A549 (cell line): ENCODE measurements at regions not wholly inside any gene's neighbourhood (a gene's known extent, or its start where the extent isn't known, plus 50 kb on each side); places are given as distances from the start of the nearest gene placed in this dataset.

ENCODE experiments used
- ATAC-seq, 2 experiments: fragments of 200-7000 bp in 1 of 2; fragments of >200 bp in 1 of 2; cut with Nextera tagmentation in 1 of 2; cut with Tn5 transposase in 1 of 2; 3 replicates each; pipeline versions ENCODE4 v1.8.0 to v1.9.1; 2018 to 2020; ENCODE audit warnings: mild to moderate bottlenecking in 1 of 2, moderate library complexity in 1 of 2
- CTCF ChIA-PET: fragments of 300-600 bp; sonication (Branson Sonifier 250); formaldehyde crosslinking; extraction: SDS; loops from one replicate; lab custom pipeline; 2021; ENCODE audit warnings: antibody characterized with exemption, inconsistent platforms; lab: Yijun Ruan, JAX
- POLR2A ChIA-PET: fragments of 350-600 bp; formaldehyde crosslinking; extraction: SDS; loops from one replicate; lab custom pipeline; 2021; ENCODE audit warnings: antibody characterized with exemption, inconsistent platforms; lab: Yijun Ruan, JAX
- DNase-seq, 2 experiments: peaks; one replicate each; pipeline versions ENCODE4 v3.0.0 to v3.0.0-alpha.2; 2011 to 2016; ENCODE audit warnings: low read depth in 1 of 2, low spot score in 1 of 2
- FAIRE-seq: peaks from 2 replicates; lab custom pipeline; 2011; peaks lifted over from hg19 to GRCh38; lab: Jason Lieb, UNC
- H3K27ac ChIP-seq, 2 experiments: fragments of >200 bp; sonication (Bioruptor Twin); formaldehyde crosslinking; 3 replicates each; pipeline ENCODE4 v1.5.1; 2016 to 2017
- H3K4me1 ChIP-seq: fragments of >200 bp; sonication (Bioruptor Twin); formaldehyde crosslinking; 3 replicates; pipeline ENCODE4 v1.6.1; 2016
- H3K4me2 ChIP-seq: fragments of >200 bp; sonication (Bioruptor Twin); formaldehyde crosslinking; 3 replicates; pipeline ENCODE4 v1.6.1; 2016
- H3K4me3 ChIP-seq: fragments of >200 bp; sonication (Bioruptor Twin); formaldehyde crosslinking; 3 replicates; pipeline ENCODE4 v1.5.1; 2016
- H3K9me3 ChIP-seq: fragments of >200 bp; sonication (Bioruptor Twin); formaldehyde crosslinking; 3 replicates; pipeline ENCODE4 v1.6.1; 2016
- BCL3 ChIP-seq: fragments of >200 bp; sonication (Bioruptor Twin); formaldehyde crosslinking; IDR thresholded peaks from 3 replicates; pipeline ENCODE4 v1.6.1; 2016
- BHLHE40 ChIP-seq: IDR thresholded peaks from 2 replicates; pipeline ENCODE4 v1.6.1; 2012; ENCODE audit warnings: low read depth, low read length, inconsistent platforms
- CBX2 ChIP-seq: fragments of 200-600 bp; sonication (generic); IDR thresholded peaks from 2 replicates; pipeline ENCODE4 v1.6.1; 2016; ENCODE audit warnings: low read depth, mild to moderate bottlenecking, borderline replicate concordance
- CHD4 ChIP-seq: fragments of 200-600 bp; sonication (generic); IDR thresholded peaks from 2 replicates; pipeline ENCODE4 v1.6.1; 2016; ENCODE audit warnings: antibody characterized with exemption, mild to moderate bottlenecking, borderline replicate concordance
- CTCF ChIP-seq: fragments of >200 bp; sonication (Bioruptor Twin); formaldehyde crosslinking; IDR thresholded peaks from 3 replicates; pipeline ENCODE4 v1.5.1; 2016
- E2F6 ChIP-seq: IDR thresholded peaks from 2 replicates; pipeline ENCODE4 v1.6.1; 2012; ENCODE audit warnings: low read depth, borderline replicate concordance
- EHF ChIP-seq: fragments of 250-450 bp; sonication (Bioruptor Pico); IDR thresholded peaks from 2 replicates; pipeline ENCODE4 v1.5.0; 2020; ENCODE audit warnings: mild to moderate bottlenecking
- ELK1 ChIP-seq: fragments of 150-350 bp; IDR thresholded peaks from 2 replicates; pipeline ENCODE4 v1.6.1; 2014; ENCODE audit warnings: low read depth, mild to moderate bottlenecking, low read length
- EP300 ChIP-seq, 2 experiments: fragments of >200 bp; sonication (Bioruptor Twin); formaldehyde crosslinking; IDR thresholded peaks; 2 replicates in 1 of 2; 3 replicates in 1 of 2; pipeline ENCODE4 v1.6.1; 2016 to 2017
- ESRRA ChIP-seq: fragments of 150-350 bp; IDR thresholded peaks from 2 replicates; pipeline ENCODE4 v1.6.1; 2014; ENCODE audit warnings: mild to moderate bottlenecking, low read length, borderline replicate concordance
- FOSL2 ChIP-seq, 2 experiments: fragments of 450-650 bp in 1 of 2; fragments of >200 bp in 1 of 2; sonication (Bioruptor Twin) in 1 of 2; formaldehyde crosslinking; IDR thresholded peaks; 2 replicates each; pipeline versions ENCODE4 v1.5.0 to v1.6.1; 2016 to 2020; ENCODE audit warnings: mild to moderate bottlenecking in 1 of 2, moderate library complexity in 1 of 2
- HDAC2 ChIP-seq: fragments of 200-600 bp; sonication (generic); IDR thresholded peaks from 2 replicates; pipeline ENCODE4 v1.6.1; 2016
- JUN ChIP-seq, 2 experiments: fragments of >200 bp; sonication (Bioruptor Twin); formaldehyde crosslinking; IDR thresholded peaks; 2 replicates in 1 of 2; 3 replicates in 1 of 2; pipeline ENCODE4 v1.6.1; 2016 to 2017
- MYC ChIP-seq: IDR thresholded peaks from 2 replicates; pipeline ENCODE4 v1.6.1; 2012; ENCODE audit warnings: mild to moderate bottlenecking, inconsistent platforms, low read length, improper control_type of control experiment, borderline replicate concordance
- NFE2L2 ChIP-seq: fragments of 150-350 bp; conservative IDR thresholded peaks from 2 replicates; pipeline ENCODE4 v1.6.1; 2014; ENCODE audit warnings: low read length
- POLR2A ChIP-seq: IDR thresholded peaks from 2 replicates; pipeline ENCODE4 v1.6.1; 2012; ENCODE audit warnings: mild to moderate bottlenecking, low read length
- POLR2AphosphoS2 ChIP-seq: conservative IDR thresholded peaks from 2 replicates; pipeline ENCODE4 v1.6.1; 2012; ENCODE audit warnings: low read length, improper control_type of control experiment, inconsistent platforms
- RARB ChIP-seq: fragments of 250-450 bp; sonication (Bioruptor Pico); IDR thresholded peaks from 2 replicates; pipeline ENCODE4 v1.8.0; 2021; ENCODE audit warnings: mild to moderate bottlenecking, moderate library complexity
- REST ChIP-seq: fragments of 200-600 bp; sonication (generic); IDR thresholded peaks from 2 replicates; pipeline ENCODE4 v1.6.1; 2016; ENCODE audit warnings: antibody characterized with exemption, mild to moderate bottlenecking, moderate library complexity
- TFCP2L1 ChIP-seq: fragments of 250-450 bp; sonication (Bioruptor Pico); IDR thresholded peaks from 2 replicates; pipeline ENCODE4 v1.5.0; 2021; ENCODE audit warnings: mild to moderate bottlenecking
- TP53 ChIP-seq: fragments of 250-450 bp; sonication (Bioruptor Pico); IDR thresholded peaks from 2 replicates; pipeline ENCODE4 v1.5.0; 2021; ENCODE audit warnings: mild to moderate bottlenecking, moderate library complexity
- ZC3H11A ChIP-seq: fragments of 450-650 bp; IDR thresholded peaks from 2 replicates; pipeline ENCODE4 v1.6.1; 2014; ENCODE audit warnings: antibody characterized with exemption, mild to moderate bottlenecking
- WGBS: methylation state at CpG from one replicate; pipeline ENCODE4 v1.1.6; 2017; ENCODE audit errors: missing lambda C conversion rate; 5-methylcytosine and 5-hydroxymethylcytosine counted together

GRCh38 chr13:58998716-58999115 is 1165.0 kb downstream of the DIAPH3 start:
- no peaks in the 10 kb centered on the region for H3K4me1 ChIP-seq
- no peak for DNase-seq
- POLR2A ChIA-PET: no interaction called here
- H3K9me3 ChIP-seq: no peaks in the 10 kb centered on the region
- WGBS: 2% methylated on average over 2 of the region's 2 CpGs
- no peak overlapping the region for H3K27ac ChIP-seq
- no peak for TF ChIP-seq JUN (IDR thresholded peaks at IDR 0.05)
- TF ChIP-seq RARB: no peak
- TF ChIP-seq MYC: no peak
- no peak for TF ChIP-seq HDAC2
- no peak for TF ChIP-seq POLR2A
- no peak for TF ChIP-seq FOSL2 (IDR thresholded peaks at IDR 0.05)
- TF ChIP-seq FOSL2 (CRISPR knock-in tag; IDR thresholded peaks at IDR 0.05): no peak
- no peak for TF ChIP-seq ZC3H11A
- TF ChIP-seq ESRRA: no peak
- TF ChIP-seq POLR2AphosphoS2: no peak
- TF ChIP-seq REST: no peak
- TF ChIP-seq ELK1: no peak
- no peak for TF ChIP-seq TFCP2L1
- TF ChIP-seq, all 56 proteins: peak for 0
- CTCF ChIA-PET: no interaction called here
- Histone ChIP-seq H3K4me3 (no peak overlapping the region), H3K4me2 (no peak overlapping the region)
- ATAC-seq (no peak), FAIRE-seq (no peak)

- no peaks in the 10 kb centered on the region for H3K4me1 ChIP-seq
- FAIRE-seq (no peak), DNase-seq (no peak), ATAC-seq (no peak)
- H3K4me2 ChIP-seq: no peak overlapping the region
- 9% methylated on average over 2 of the region's 2 CpGs for WGBS
- TF ChIP-seq POLR2A (no peak), E2F6 (no peak), ELK1 (no peak), JUN (IDR thresholded peaks at IDR 0.05) (no peak), CTCF (no peak), TP53 (CRISPR knock-in tag) (no peak), CHD4 (no peak), EP300 (IDR thresholded peaks at IDR 0.05) (no peak), EHF (CRISPR knock-in tag) (no peak), MYC (no peak), BCL3 (no peak), NFE2L2 (no peak), BHLHE40 (no peak), CBX2 (no peak)
- H3K9me3 ChIP-seq: no peaks in the 10 kb centered on the region
- no peak overlapping the region for H3K27ac ChIP-seq
- ChIA-PET CTCF (no interaction called here), POLR2A (no interaction called here)
- H3K4me3 ChIP-seq: no peak overlapping the region
These were observed 1163.9 kb downstream of the DIAPH3 start for GRCh38 chr13:58999851-59000250.
